H9 (cell line): ENCODE measurements at regions not wholly inside any gene's neighbourhood (a gene's known extent, or its start where the extent isn't known, plus 50 kb on each side); places are given as distances from the start of the nearest gene placed in this dataset.

Experiments
- DNase-seq: peaks from one replicate; pipeline ENCODE4 v3.0.0-alpha.2; 2017
- H2AFZ ChIP-seq: one replicate; pipeline ENCODE4 v1.6.1; 2013; ENCODE audit warnings: mild to moderate bottlenecking, low read length, control low read depth, moderate library complexity
- H2AK5ac ChIP-seq: 2 replicates; pipeline ENCODE4 v1.6.1; 2013; ENCODE audit warnings: low read length, control low read depth, mixed read lengths; ENCODE audit not compliant: insufficient read length
- H2BK120ac ChIP-seq: one replicate; pipeline ENCODE4 v1.6.1; 2013; ENCODE audit warnings: low read depth, mild to moderate bottlenecking, low read length, control low read depth, inconsistent platforms; ENCODE audit not compliant: poor library complexity, severe bottlenecking
- H2BK12ac ChIP-seq: 2 replicates; pipeline ENCODE4 v1.6.1; 2013; ENCODE audit warnings: low read length, control low read depth, mixed read lengths, low read depth; ENCODE audit not compliant: insufficient read length
- H2BK15ac ChIP-seq: 2 replicates; pipeline ENCODE4 v1.6.1; 2013; ENCODE audit warnings: low read depth, low read length, control low read depth
- H2BK20ac ChIP-seq: one replicate; pipeline ENCODE4 v1.6.1; 2013; ENCODE audit warnings: low read depth, mild to moderate bottlenecking, low read length, control low read depth, inconsistent platforms; ENCODE audit not compliant: poor library complexity, severe bottlenecking
- H2BK5ac ChIP-seq: 2 replicates; pipeline ENCODE4 v1.6.1; 2013; ENCODE audit warnings: low read length, control low read depth, mixed read lengths; ENCODE audit not compliant: insufficient read length
- H3K14ac ChIP-seq: 2 replicates; pipeline ENCODE4 v1.6.1; 2013; ENCODE audit warnings: low read length, control low read depth; ENCODE audit not compliant: insufficient read depth
- H3K18ac ChIP-seq: 2 replicates; pipeline ENCODE4 v1.6.1; 2013; ENCODE audit warnings: low read depth, mild to moderate bottlenecking, mixed read lengths, low read length, control low read depth; ENCODE audit not compliant: insufficient read length
- H3K23ac ChIP-seq: 2 replicates; pipeline ENCODE4 v1.6.1; 2013; ENCODE audit warnings: low read length, control low read depth, mixed read lengths, low read depth; ENCODE audit not compliant: insufficient read length
- H3K23me2 ChIP-seq: 2 replicates; pipeline ENCODE4 v1.6.1; 2013; ENCODE audit warnings: low read depth, mild to moderate bottlenecking, mixed read lengths, low read length, control low read depth; ENCODE audit not compliant: insufficient read length, poor library complexity, severe bottlenecking
- H3K27ac ChIP-seq: 2 replicates; pipeline ENCODE4 v1.5.1; 2013; ENCODE audit warnings: low read length, control low read depth, mixed read lengths, low read depth; ENCODE audit not compliant: insufficient read length
- H3K27me3 ChIP-seq: 2 replicates; pipeline ENCODE4 v1.6.1; 2013; ENCODE audit warnings: low read length, control low read depth, inconsistent platforms; ENCODE audit not compliant: insufficient read depth
- H3K4ac ChIP-seq: 2 replicates; pipeline ENCODE4 v1.6.1; 2013; ENCODE audit warnings: low read depth, mild to moderate bottlenecking, control low read depth, inconsistent platforms, low read length, moderate library complexity
- H3K4me1 ChIP-seq: 2 replicates; pipeline ENCODE4 v1.6.1; 2013; ENCODE audit warnings: low read length, control low read depth, inconsistent platforms; ENCODE audit not compliant: insufficient read depth
- H3K4me2 ChIP-seq: 2 replicates; pipeline ENCODE4 v1.6.1; 2013; ENCODE audit warnings: low read length, control low read depth, mixed read lengths; ENCODE audit not compliant: insufficient read length, insufficient read depth
- H3K56ac ChIP-seq: 2 replicates; pipeline ENCODE4 v1.6.1; 2013; ENCODE audit warnings: low read depth, mild to moderate bottlenecking, mixed read lengths, low read length, control low read depth; ENCODE audit not compliant: insufficient read length
- H3K79me1 ChIP-seq: 2 replicates; pipeline ENCODE4 v1.6.1; 2013; ENCODE audit warnings: low read depth, mild to moderate bottlenecking, moderate library complexity, low read length, control low read depth, inconsistent platforms; ENCODE audit not compliant: insufficient read depth, poor library complexity, severe bottlenecking
- H3K79me2 ChIP-seq: 2 replicates; pipeline ENCODE4 v1.6.1; 2013; ENCODE audit warnings: low read length, control low read depth, inconsistent platforms; ENCODE audit not compliant: insufficient read depth
- H3K9ac ChIP-seq: 2 replicates; pipeline ENCODE4 v1.6.1; 2013; ENCODE audit warnings: low read length, control low read depth, mixed read lengths; ENCODE audit not compliant: insufficient read length; ENCODE audit errors: extremely low read depth
- H3K9me3 ChIP-seq: one replicate; pipeline ENCODE4 v1.6.1; 2013; ENCODE audit warnings: low read depth, low read length, inconsistent platforms; ENCODE audit not compliant: control insufficient read depth
- H3T11ph ChIP-seq: one replicate; pipeline ENCODE4 v1.6.1; 2013; ENCODE audit warnings: mild to moderate bottlenecking, low read length, control low read depth, inconsistent platforms
- H4K20me1 ChIP-seq: one replicate; pipeline ENCODE4 v1.6.1; 2013; ENCODE audit not compliant: control insufficient read depth, insufficient read length, insufficient read depth
- H4K5ac ChIP-seq: 2 replicates; pipeline ENCODE4 v1.6.1; 2013; ENCODE audit warnings: low read depth, mild to moderate bottlenecking, mixed read lengths, low read length, control low read depth; ENCODE audit not compliant: insufficient read length
- H4K8ac ChIP-seq: replicated peaks from 2 replicates; pipeline ENCODE4 v1.6.1; 2013; ENCODE audit warnings: low read length, control low read depth, mixed read lengths, low read depth; ENCODE audit not compliant: insufficient read length
- H4K91ac ChIP-seq: 2 replicates; pipeline ENCODE4 v1.6.1; 2013; ENCODE audit warnings: low read depth, mild to moderate bottlenecking, moderate library complexity, mixed read lengths, low read length, control low read depth; ENCODE audit not compliant: insufficient read length
- H3K27ac Mint-ChIP-seq, 3 experiments: 2 replicates in 2 of 3; 3 replicates in 1 of 3; pipeline ENCODE4 v1.8.0; 2020 to 2021; ENCODE audit warnings: mixed read lengths in 3 of 3, mild to moderate bottlenecking in 1 of 3, moderate library complexity in 1 of 3
- H3K27me3 Mint-ChIP-seq: 2 replicates; pipeline ENCODE4 v1.8.0; 2021; ENCODE audit warnings: low read depth, mild to moderate bottlenecking, moderate library complexity, mixed read lengths
- H3K36me3 Mint-ChIP-seq, 3 experiments: 2 replicates in 2 of 3; 3 replicates in 1 of 3; pipeline ENCODE4 v1.8.0; 2020 to 2021; ENCODE audit warnings: low read depth in 3 of 3, mixed read lengths in 3 of 3; ENCODE audit not compliant: insufficient read depth in 1 of 3
- H3K4me1 Mint-ChIP-seq, 2 experiments: 2 replicates each; pipeline ENCODE4 v1.8.0; 2020; ENCODE audit warnings: mixed read lengths in 2 of 2
- H3K4me3 Mint-ChIP-seq, 2 experiments: 2 replicates in 1 of 2; 3 replicates in 1 of 2; pipeline ENCODE4 v1.8.0; 2020 to 2021; ENCODE audit warnings: mild to moderate bottlenecking in 2 of 2, mixed read lengths in 2 of 2, moderate library complexity in 1 of 2
- H3K9me3 Mint-ChIP-seq, 2 experiments: 2 replicates in 1 of 2; 3 replicates in 1 of 2; pipeline ENCODE4 v1.8.0; 2020; ENCODE audit warnings: mild to moderate bottlenecking in 2 of 2, mixed read lengths in 2 of 2, moderate library complexity in 1 of 2
- WGBS: extraction: QIAGEN DNeasy Blood & Tissue Kit; methylation state at CpG from one replicate; pipeline ENCODE4 v1.1.7; 2013; ENCODE audit warnings: missing lambda C conversion rate, low lambda C conversion rate, mixed read lengths; ENCODE audit not compliant: insufficient read length; ENCODE audit errors: extremely low coverage; 5-methylcytosine and 5-hydroxymethylcytosine counted together
- TF ChIP-seq, protein P1 (sequence below): fragments of 200-600 bp; sonication (generic); conservative IDR thresholded peaks from 3 replicates; pipeline ENCODE4 v1.8.0; 2021; ENCODE audit warnings: antibody characterized with exemption, mild to moderate bottlenecking

DNA sequence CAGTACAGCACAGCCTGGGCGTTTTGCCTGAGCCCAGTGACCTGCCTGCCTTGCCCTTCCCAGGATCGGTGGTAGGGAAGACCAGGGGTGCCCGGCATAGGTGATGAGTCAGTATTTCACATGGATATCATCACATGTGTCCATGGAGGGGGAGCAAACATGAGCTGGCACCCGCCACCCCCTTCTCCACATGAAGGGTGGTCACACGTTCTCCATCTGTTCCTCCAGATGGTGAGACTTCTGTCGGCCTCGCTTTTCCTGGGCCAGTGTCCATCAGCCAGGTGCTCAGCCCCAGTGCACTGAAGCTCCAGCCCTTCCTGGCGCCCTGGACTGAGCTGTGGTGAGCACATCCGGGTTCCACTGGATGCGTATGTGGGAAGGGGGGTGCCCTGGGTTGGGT is 208.4 kb downstream of the UBE3A start:
- Histone ChIP-seq H3K4me2 (no peak overlapping the region), H4K8ac (no peak overlapping the region), H2BK12ac (no peak overlapping the region), H3K9ac (no peak overlapping the region), H3K18ac (no peak overlapping the region), H3K23ac (no peak overlapping the region), H3K27me3 (no peaks in the 10 kb centered on the region), H3K79me2 (no peaks in the 10 kb centered on the region), H3K9me3 (peaks cover 64% of the 10 kb centered on the region), H3K23me2 (no peaks in the 10 kb centered on the region), H4K5ac (no peak overlapping the region), H3T11ph (no peak overlapping the region), H3K4me1 (no peaks in the 10 kb centered on the region), H2AFZ (no peak overlapping the region), H2BK5ac (no peak overlapping the region), H3K14ac (no peak overlapping the region; the same call in 1 of the 2 replicates), H2BK20ac (no peak overlapping the region), H4K91ac (no peak overlapping the region), H2BK15ac (no peak overlapping the region), H3K27ac (no peak overlapping the region), H3K4ac (no peak overlapping the region), H4K20me1 (no peaks in the 10 kb centered on the region), H2AK5ac (no peak overlapping the region), H3K56ac (no peak overlapping the region), H3K79me1 (no peaks in the 10 kb centered on the region), H2BK120ac (no peak overlapping the region)
- WGBS = no CpG with 5 or more reads among the region's 10 CpGs
- Mint-ChIP-seq H3K4me3 (no peak overlapping the region), H3K4me1 (no peaks in the 10 kb centered on the region), H3K27ac (no peak overlapping the region), H3K36me3 (peaks cover 0 to 4% (median 0%) of the 10 kb centered on the region in 3 experiments; a peak in 5 of 7 replicates), H3K9me3 (peaks cover 68 to 89% of the 10 kb centered on the region in 2 experiments), H3K27me3 (peaks cover 4% of the 10 kb centered on the region; the same call in 1 of the 2 replicates)
- TF ChIP-seq, protein P1, sequence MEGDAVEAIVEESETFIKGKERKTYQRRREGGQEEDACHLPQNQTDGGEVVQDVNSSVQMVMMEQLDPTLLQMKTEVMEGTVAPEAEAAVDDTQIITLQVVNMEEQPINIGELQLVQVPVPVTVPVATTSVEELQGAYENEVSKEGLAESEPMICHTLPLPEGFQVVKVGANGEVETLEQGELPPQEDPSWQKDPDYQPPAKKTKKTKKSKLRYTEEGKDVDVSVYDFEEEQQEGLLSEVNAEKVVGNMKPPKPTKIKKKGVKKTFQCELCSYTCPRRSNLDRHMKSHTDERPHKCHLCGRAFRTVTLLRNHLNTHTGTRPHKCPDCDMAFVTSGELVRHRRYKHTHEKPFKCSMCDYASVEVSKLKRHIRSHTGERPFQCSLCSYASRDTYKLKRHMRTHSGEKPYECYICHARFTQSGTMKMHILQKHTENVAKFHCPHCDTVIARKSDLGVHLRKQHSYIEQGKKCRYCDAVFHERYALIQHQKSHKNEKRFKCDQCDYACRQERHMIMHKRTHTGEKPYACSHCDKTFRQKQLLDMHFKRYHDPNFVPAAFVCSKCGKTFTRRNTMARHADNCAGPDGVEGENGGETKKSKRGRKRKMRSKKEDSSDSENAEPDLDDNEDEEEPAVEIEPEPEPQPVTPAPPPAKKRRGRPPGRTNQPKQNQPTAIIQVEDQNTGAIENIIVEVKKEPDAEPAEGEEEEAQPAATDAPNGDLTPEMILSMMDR = no peak
- no peak for DNase-seq
